ENCODE measurements at regions not wholly inside any gene's neighbourhood (a gene's known extent, or its start where the extent isn't known, plus 50 kb on each side); places are given as distances from the start of the nearest gene placed in this dataset.

GRCh38 chr6:33907227-33907626 is 103.4 kb upstream of the MLN start:
- TF ChIP-seq CTCF (IDR thresholded peaks at IDR 0.05; ENCODE audit: low read depth, low read length) (no peak), MYC (IDR thresholded peaks at IDR 0.05; ENCODE audit: low read depth, low read length) (no peak)

Data from NB4 (cell line).